ENCODE measurements at regions not wholly inside any gene's neighbourhood (a gene's known extent, or its start where the extent isn't known, plus 50 kb on each side); places are given as distances from the start of the nearest gene placed in this dataset.

DNA sequence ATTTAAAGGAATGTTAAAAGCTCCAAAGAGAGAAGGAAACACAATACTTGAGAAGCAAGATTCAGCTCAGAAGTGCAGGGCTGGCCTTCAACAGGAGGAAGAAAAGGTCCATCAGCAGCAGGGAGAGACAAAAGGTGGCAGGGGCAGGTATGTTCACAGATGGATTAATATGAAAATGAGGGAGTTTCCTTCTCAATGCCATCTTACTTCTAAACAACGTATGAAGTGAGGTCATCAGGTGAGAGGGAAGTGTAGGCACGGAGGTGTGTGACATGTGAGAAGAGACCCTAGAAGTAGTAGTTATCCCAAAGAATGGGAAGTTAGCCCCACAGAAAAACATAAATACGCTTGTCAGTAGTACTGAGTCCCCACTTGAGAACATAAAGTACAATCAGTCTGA, 122.5 kb downstream of the CCER1 start:
- no peak for TF ChIP-seq CTCF (IDR thresholded peaks at IDR 0.05)
- TF ChIP-seq POLR2A (IDR thresholded peaks at IDR 0.05) = no peak

Measured in thyroid gland (tissue), 4 donors.